Spleen (tissue), 3 donors: ENCODE measurements at regions not wholly inside any gene's neighbourhood (a gene's known extent, or its start where the extent isn't known, plus 50 kb on each side); places are given as distances from the start of the nearest gene placed in this dataset.

Experiments used
- POLR2A ChIP-seq, 3 donors: fragments of 450-650 bp; IDR thresholded peaks; one replicate each; pipeline ENCODE4 v1.5.1; 2017; ENCODE audit warnings: antibody characterized with exemption in 3 of 3, mild to moderate bottlenecking in 1 of 3
- POLR2AphosphoS5 ChIP-seq, 3 donors: sonication (generic); formaldehyde crosslinking; IDR thresholded peaks; one replicate each; pipeline ENCODE4 v1.5.1; 2017; ENCODE audit warnings: antibody characterized with exemption in 3 of 3

DNA sequence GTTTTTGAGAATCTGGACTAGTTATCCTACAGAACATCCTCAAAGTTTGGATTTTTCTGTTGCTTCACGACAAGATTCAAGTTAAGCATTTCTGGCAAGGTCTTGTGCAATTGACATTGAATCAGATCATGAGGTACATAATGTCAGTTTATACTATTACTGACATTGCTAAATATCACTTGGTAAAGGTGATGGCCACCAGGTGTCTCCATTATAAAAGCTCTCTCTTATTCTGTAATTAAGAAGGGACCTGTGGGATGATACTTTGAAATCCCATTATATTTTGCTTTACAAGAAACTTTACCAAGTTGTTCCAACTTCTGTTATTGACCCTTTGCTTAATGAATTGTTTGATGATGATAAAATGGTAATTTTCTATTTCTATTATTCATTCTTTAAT lies 131.0 kb upstream of the ASTN2 start:
- TF ChIP-seq POLR2A (IDR thresholded peaks at IDR 0.05) (no peak), POLR2AphosphoS5 (IDR thresholded peaks at IDR 0.05) (no peak)
